ENCODE measurements at regions not wholly inside any gene's neighbourhood (a gene's known extent, or its start where the extent isn't known, plus 50 kb on each side); places are given as distances from the start of the nearest gene placed in this dataset.

- TF ChIP-seq GTF2I (CRISPR knock-in tag; conservative IDR thresholded peaks at IDR 0.05) (no peak), ESRRA (CRISPR knock-in tag; IDR thresholded peaks at IDR 0.05; ENCODE audit: borderline replicate concordance) (no peak), RELA (CRISPR knock-in tag; IDR thresholded peaks at IDR 0.05; ENCODE audit: borderline replicate concordance) (no peak), NFYB (CRISPR knock-in tag; conservative IDR thresholded peaks at IDR 0.05; ENCODE audit: low read depth) (no peak), E2F4 (CRISPR knock-in tag; IDR thresholded peaks at IDR 0.05; ENCODE audit: borderline replicate concordance, low read depth) (no peak), MLX (CRISPR knock-in tag; IDR thresholded peaks at IDR 0.05) (no peak), ZNF671 (CRISPR knock-in tag; IDR thresholded peaks at IDR 0.05) (no peak), NR1H2 (CRISPR knock-in tag; IDR thresholded peaks at IDR 0.05) (no peak), ATF1 (CRISPR knock-in tag; IDR thresholded peaks at IDR 0.05) (no peak), ZSCAN18 (CRISPR knock-in tag; IDR thresholded peaks at IDR 0.05) (no peak), AR (CRISPR knock-in tag; IDR thresholded peaks at IDR 0.05) (no peak), JUN (CRISPR knock-in tag; IDR thresholded peaks at IDR 0.05) (no peak), OVOL2 (CRISPR knock-in tag; IDR thresholded peaks at IDR 0.05; ENCODE audit: borderline replicate concordance) (no peak), IRF2 (CRISPR knock-in tag; IDR thresholded peaks at IDR 0.05; ENCODE audit: borderline replicate concordance, low read depth) (no peak), GRHL2 (CRISPR knock-in tag; IDR thresholded peaks at IDR 0.05; ENCODE audit: insufficient replicate concordance, severe bottlenecking) (no peak), CBFB (CRISPR knock-in tag; IDR thresholded peaks at IDR 0.05; ENCODE audit: low read depth) (no peak)
- H3K4me3 Mint-ChIP-seq, result no peak overlapping the region
- no peak for ATAC-seq
- POLR2A ChIA-PET, result no interaction called here
- H3K27ac Mint-ChIP-seq, result no peak overlapping the region
- H3K27me3 Mint-ChIP-seq (ENCODE audit: low read depth), result no peaks in the 10 kb centered on the region; the same call in 1 of the 2 replicates
- DNase-seq (ENCODE audit: low spot score), result no peak
- no peaks in the 10 kb centered on the region for H3K36me3 Mint-ChIP-seq
- H3K9me3 Mint-ChIP-seq, result peaks cover 6% of the 10 kb centered on the region; the same call in 1 of the 2 replicates
- no peaks in the 10 kb centered on the region for H3K4me1 Mint-ChIP-seq
- CTCF ChIA-PET, result interaction anchor here (1.1 kb wide), 1 partner anchor 35 kb away, joined by 3 read pairs; no protein-coding TSS in a partner anchor
These were observed 257.8 kb downstream of the RBFOX3 start for GRCh38 chr17:79353016-79353415.

GRCh38 chr17:79350533-79350932 is 260.3 kb downstream of the RBFOX3 start:
- DNase-seq (ENCODE audit: low spot score), result no peak
- ChIA-PET CTCF (no interaction called here), POLR2A (no interaction called here)
- no peak for ATAC-seq
- Mint-ChIP-seq H3K27me3 (ENCODE audit: low read depth) (peaks cover 3% of the 10 kb centered on the region; the same call in 1 of the 2 replicates), H3K4me3 (no peak overlapping the region), H3K4me1 (no peaks in the 10 kb centered on the region), H3K27ac (no peak overlapping the region), H3K36me3 (no peaks in the 10 kb centered on the region), H3K9me3 (peaks cover 9% of the 10 kb centered on the region)
- no peak for TF ChIP-seq ZNF532 (CRISPR knock-in tag; IDR thresholded peaks at IDR 0.05; ENCODE audit: borderline replicate concordance)
- no peak for TF ChIP-seq ZNF138 (CRISPR knock-in tag; conservative IDR thresholded peaks at IDR 0.05)
- no peak for TF ChIP-seq ETV6 (CRISPR knock-in tag; IDR thresholded peaks at IDR 0.05)
- TF ChIP-seq CDX4 (CRISPR knock-in tag; IDR thresholded peaks at IDR 0.05; ENCODE audit: borderline replicate concordance), result no peak
- no peak for TF ChIP-seq ZMAT4 (CRISPR knock-in tag; IDR thresholded peaks at IDR 0.05)
- no peak for TF ChIP-seq USF1 (CRISPR knock-in tag; IDR thresholded peaks at IDR 0.05)
- no peak for TF ChIP-seq IRF1 (CRISPR knock-in tag; IDR thresholded peaks at IDR 0.05)

Measured in WTC11 (cell line).